ENCODE measurements at regions not wholly inside any gene's neighbourhood (a gene's known extent, or its start where the extent isn't known, plus 50 kb on each side); places are given as distances from the start of the nearest gene placed in this dataset.

GRCh38 chr18:61727241-61728193 is 165.3 kb downstream of the RNF152 start:
- DNase-seq = no peak

- no peak for DNase-seq
Measured at GRCh38 chr18:61724532-61724931, 168.3 kb downstream of the RNF152 start.

GRCh38 chr18:61722247-61722646 is 170.6 kb downstream of the RNF152 start:
- DNase-seq = no peak

GRCh38 chr18:61720496-61720895 is 172.3 kb downstream of the RNF152 start:
- DNase-seq = no peak

- DNase-seq = no peak
Measured at GRCh38 chr18:61719671-61720070, 173.1 kb downstream of the RNF152 start.

GRCh38 chr18:61718944-61719343 is 173.9 kb downstream of the RNF152 start:
- DNase-seq = no peak

GRCh38 chr18:61714421-61714820 is 178.4 kb downstream of the RNF152 start:
- no peak for DNase-seq

- no peak for DNase-seq
Measured at GRCh38 chr18:61713502-61713901, 179.3 kb downstream of the RNF152 start.

GRCh38 chr18:61710082-61710620 is 182.7 kb downstream of the RNF152 start:
- DNase-seq = no peak

GRCh38 chr18:61706276-61706915 is 186.4 kb downstream of the RNF152 start:
- no peak for DNase-seq

- DNase-seq = no peak
Measured at GRCh38 chr18:61703508-61703907, 189.3 kb downstream of the RNF152 start.

- DNase-seq = no peak
Measured at GRCh38 chr18:61702007-61702406, 190.8 kb downstream of the RNF152 start.

GRCh38 chr18:61699397-61700110 is 193.3 kb downstream of the RNF152 start:
- DNase-seq = no peak

GRCh38 chr18:61697306-61697909 is 195.4 kb downstream of the RNF152 start:
- DNase-seq = no peak

- DNase-seq = no peak
Measured at GRCh38 chr18:61694236-61694635, 198.6 kb downstream of the RNF152 start.

- DNase-seq = no peak
Measured at GRCh38 chr18:61690418-61691138, 202.2 kb downstream of the RNF152 start.

GRCh38 chr18:61687317-61687716 is 205.5 kb downstream of the RNF152 start:
- DNase-seq = no peak

- no peak for DNase-seq
Measured at GRCh38 chr18:61683856-61684255, 209.0 kb downstream of the RNF152 start.

GRCh38 chr18:61681065-61681464 is 211.7 kb downstream of the RNF152 start:
- no peak for DNase-seq

- DNase-seq = no peak
Measured at GRCh38 chr18:61679836-61680235, 213.0 kb downstream of the RNF152 start.

GRCh38 chr18:61677435-61677970 is 215.3 kb downstream of the RNF152 start:
- DNase-seq = no peak

Data from NCI-H2029 (cell line).